Small intestine (tissue), 7 donors: ENCODE measurements at regions not wholly inside any gene's neighbourhood (a gene's known extent, or its start where the extent isn't known, plus 50 kb on each side); places are given as distances from the start of the nearest gene placed in this dataset.
"Not testable (repeated sequence)": the region's sequence is repeated elsewhere in the genome, so short reads cannot be mapped to it uniquely, and the experiment has no call there.

Experiments used
- DNase-seq, 2 donors: peaks; one replicate each; pipeline versions ENCODE4 v3.0.0 to v3.0.0-alpha.2; 2013
- FAIRE-seq: peaks from 2 replicates; lab custom pipeline; 2012; peaks lifted over from hg19 to GRCh38; lab: Jason Lieb, UNC
- H3K27ac ChIP-seq, 3 donors: one replicate each; pipeline ENCODE4 v1.5.1; 2013; ENCODE audit warnings: low read length in 2 of 3, mild to moderate bottlenecking in 2 of 3, control low read depth in 1 of 3, inconsistent platforms in 1 of 3, low read depth in 1 of 3, moderate library complexity in 1 of 3
- H3K27me3 ChIP-seq, 3 donors: one replicate each; pipeline ENCODE4 v1.6.1; 2013; ENCODE audit warnings: low read length in 3 of 3, inconsistent platforms in 1 of 3; ENCODE audit not compliant: control insufficient read depth in 3 of 3, insufficient read depth in 3 of 3
- H3K36me3 ChIP-seq, 3 donors: one replicate each; pipeline ENCODE4 v1.6.1; 2013; ENCODE audit warnings: low read length in 3 of 3, inconsistent platforms in 1 of 3, low read depth in 1 of 3, mild to moderate bottlenecking in 1 of 3, moderate library complexity in 1 of 3; ENCODE audit not compliant: control insufficient read depth in 3 of 3, insufficient read depth in 2 of 3
- H3K4me1 ChIP-seq, 3 donors: one replicate each; pipeline ENCODE4 v1.6.1; 2013; ENCODE audit warnings: low read length in 2 of 3, inconsistent platforms in 1 of 3, low read depth in 1 of 3, mild to moderate bottlenecking in 1 of 3, moderate library complexity in 1 of 3; ENCODE audit not compliant: control insufficient read depth in 3 of 3, insufficient read depth in 2 of 3
- H3K4me3 ChIP-seq, 3 donors: one replicate each; pipeline ENCODE4 v1.5.1; 2013; ENCODE audit warnings: low read length in 3 of 3, control low read depth in 1 of 3, inconsistent platforms in 1 of 3, low read depth in 1 of 3, mild to moderate bottlenecking in 1 of 3, moderate library complexity in 1 of 3
- H3K9me3 ChIP-seq, 2 donors: one replicate each; pipeline ENCODE4 v1.6.1; 2013; ENCODE audit warnings: low read depth in 1 of 2, low read length in 1 of 2; ENCODE audit not compliant: control insufficient read depth in 2 of 2, insufficient read depth in 1 of 2
- WGBS, 3 donors: extraction: QIAGEN DNeasy Blood & Tissue Kit; methylation state at CpG; one replicate each; pipeline ENCODE4 v1.1.7; 2013; 5-methylcytosine and 5-hydroxymethylcytosine counted together
- donor health status: healthy with polysubstance abuse.
- donor health status: control.
- donor health status: control.
- donor health status: Bipolar disorder and iron deficiency.
- donor health status: healthy.

DNA sequence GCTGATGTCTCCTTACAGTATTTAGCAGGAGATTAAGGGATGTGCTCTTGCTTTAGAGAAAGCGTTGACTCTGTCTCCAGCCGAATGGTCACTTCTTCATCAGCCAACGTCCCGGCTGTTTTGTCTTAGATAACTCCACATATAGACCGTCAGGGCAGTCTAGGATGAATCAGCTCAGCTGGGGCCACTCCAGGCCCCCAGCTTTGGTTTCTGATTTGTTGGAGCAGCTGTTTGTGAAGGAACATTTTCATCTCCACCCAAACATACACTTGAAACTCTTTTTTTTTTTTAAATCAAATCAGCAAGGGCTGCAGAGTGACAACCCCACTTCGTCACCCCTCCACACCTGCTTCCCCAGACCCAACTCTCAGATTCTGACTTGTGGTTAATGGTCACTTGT, 206.1 kb upstream of the GALNT2 start:
- Histone ChIP-seq H3K4me1 (peaks cover 0 to 3% (median 0%) of the 10 kb centered on the region in 3 donors), H3K9me3 (no peaks in the 10 kb centered on the region), H3K36me3 (no peaks in the 10 kb centered on the region), H3K27me3 (peaks cover 0 to 3% (median 0%) of the 10 kb centered on the region in 3 donors), H3K4me3 (no peak overlapping the region), H3K27ac (no peak overlapping the region)
- FAIRE-seq (no peak), DNase-seq (no peak)
- WGBS, 3 donors: 68 to 83% (median 80%) methylated on average over 6 of the region's 6 CpGs

DNA sequence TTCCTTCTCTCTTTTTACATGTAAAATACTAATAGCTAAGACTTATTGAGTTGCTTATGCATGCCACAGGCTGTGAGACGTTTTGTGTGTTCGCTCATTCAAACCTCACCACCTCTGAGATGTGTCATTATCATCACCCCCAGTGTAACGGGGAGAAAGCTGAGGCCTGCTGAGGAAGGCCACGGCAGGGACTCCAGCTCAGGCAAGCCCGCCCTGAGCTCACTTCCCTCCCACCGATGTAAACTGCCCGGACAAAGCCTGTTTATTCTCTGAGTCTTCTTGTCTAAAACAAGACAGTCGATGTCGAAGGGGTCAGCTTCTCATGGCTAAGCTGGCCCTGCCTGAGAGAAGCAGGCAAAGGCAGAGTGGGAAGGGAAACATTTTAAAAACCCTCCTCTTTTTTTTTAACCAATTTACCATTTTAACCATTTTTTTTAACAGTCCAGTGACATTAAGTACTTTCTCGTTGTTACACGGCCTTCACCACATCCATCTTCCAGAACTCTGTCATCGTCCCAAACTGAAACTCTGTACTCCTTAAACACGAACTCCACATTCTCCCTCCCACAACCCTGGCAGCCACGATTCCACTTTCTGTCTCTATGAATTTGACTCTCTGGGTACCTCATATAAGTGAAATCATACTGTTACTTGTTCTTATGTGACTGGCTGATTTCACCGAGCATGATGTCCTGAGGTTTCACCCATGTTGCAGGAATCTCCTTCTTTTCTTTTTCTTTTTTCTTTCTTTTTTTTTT, 204.8 kb upstream of the GALNT2 start:
- H3K36me3 ChIP-seq: no peaks in the 10 kb centered on the region
- H3K4me3 ChIP-seq: no peak overlapping the region
- peaks cover 0 to 3% (median 0%) of the 10 kb centered on the region in 3 donors for H3K27me3 ChIP-seq
- no peaks in the 10 kb centered on the region for H3K9me3 ChIP-seq
- peak overlapping the region in 1 of 3 donors; percentile 7 for H3K27ac ChIP-seq
- WGBS, 3 donors: 50 to 83% (median 83%) methylated on average over 15 of the region's 15 CpGs
- FAIRE-seq: no peak
- no peak for DNase-seq
- peaks cover 0 to 3% (median 0%) of the 10 kb centered on the region in 3 donors for H3K4me1 ChIP-seq

DNA sequence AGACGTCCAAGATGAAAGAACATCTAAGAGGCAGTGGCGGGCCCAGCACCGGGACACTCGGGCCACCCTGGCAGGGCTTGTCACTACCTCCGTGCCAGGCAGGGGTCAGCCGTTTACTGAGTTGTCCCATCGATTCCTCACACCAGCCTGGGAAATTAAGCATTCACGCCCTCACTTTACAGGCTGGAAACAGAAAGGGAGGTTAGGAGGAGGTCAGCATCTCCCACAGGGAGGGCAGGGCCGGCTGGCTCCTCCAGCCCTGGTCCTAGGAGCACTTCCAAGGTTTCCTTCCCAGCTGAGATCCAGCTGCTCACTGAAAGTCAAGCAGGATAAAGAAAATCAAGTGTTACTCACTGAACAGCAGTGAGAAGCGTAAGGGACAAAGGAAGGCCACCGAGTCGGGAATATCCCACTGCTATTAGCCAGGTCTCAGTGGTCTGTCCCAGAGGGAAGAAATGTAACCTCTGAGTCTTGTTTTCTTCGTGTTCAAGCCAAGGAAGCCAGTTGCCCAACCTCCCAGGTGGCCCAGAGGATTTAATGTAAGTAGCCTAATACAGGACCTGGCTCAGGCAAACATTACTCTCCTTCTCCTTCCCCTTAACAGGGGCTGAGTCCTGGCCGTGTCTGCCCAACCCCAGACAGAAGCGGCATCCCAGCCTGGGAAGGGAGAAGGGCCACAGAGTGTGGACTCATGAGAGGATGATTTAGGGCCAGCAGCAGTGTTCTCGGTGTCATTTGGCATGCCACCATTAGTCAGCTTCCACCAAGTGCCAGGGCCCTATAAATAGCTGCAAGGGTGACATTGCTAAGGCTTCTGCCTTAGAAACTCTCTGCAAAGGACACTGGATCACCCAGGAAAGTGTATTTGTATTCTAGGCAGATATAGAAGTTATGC, 203.1 kb upstream of the GALNT2 start:
- DNase-seq (no peak), FAIRE-seq (no peak)
- H3K27ac ChIP-seq: no peak overlapping the region
- peaks cover 0 to 3% (median 0%) of the 10 kb centered on the region in 3 donors for H3K4me1 ChIP-seq
- H3K36me3 ChIP-seq: no peaks in the 10 kb centered on the region
- WGBS, 3 donors: 75 to 83% (median 82%) methylated on average over 16 of the region's 16 CpGs
- H3K4me3 ChIP-seq: no peak overlapping the region
- peaks cover 0 to 4% of the 10 kb centered on the region in 2 donors for H3K9me3 ChIP-seq
- no peaks in the 10 kb centered on the region for H3K27me3 ChIP-seq

DNA sequence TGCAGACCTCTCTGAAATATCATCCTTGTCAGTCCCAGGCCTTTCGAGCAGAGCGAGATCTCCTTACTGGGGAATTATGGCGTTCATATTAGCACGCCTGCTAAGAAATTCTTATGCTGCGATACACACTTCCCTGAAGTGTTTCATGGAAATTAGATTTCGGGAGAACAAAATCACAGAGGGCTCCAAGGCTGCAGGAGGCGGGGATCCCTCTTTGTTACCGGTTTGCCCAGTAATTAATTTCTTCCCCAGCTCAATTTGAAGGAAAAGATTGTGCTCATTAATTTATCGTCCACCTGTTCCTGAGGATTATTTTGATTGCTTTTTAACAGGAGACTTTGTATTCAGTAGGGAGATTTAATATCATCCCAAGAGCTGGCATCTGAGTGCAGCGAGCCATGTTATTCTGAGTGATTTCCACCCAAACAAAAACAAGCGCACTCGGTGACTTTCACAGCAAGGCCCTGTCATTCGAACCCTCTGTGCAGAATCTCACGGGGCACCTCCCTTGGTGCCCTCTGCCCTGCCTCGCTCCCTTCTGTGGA, 202.3 kb upstream of the GALNT2 start:
- 90 to 92% (median 90%) methylated on average over 15 of the region's 15 CpGs for WGBS, 3 donors
- Histone ChIP-seq H3K27ac (no peak overlapping the region), H3K9me3 (peaks cover 0 to 4% of the 10 kb centered on the region in 2 donors), H3K36me3 (no peaks in the 10 kb centered on the region), H3K4me3 (no peak overlapping the region), H3K27me3 (no peaks in the 10 kb centered on the region), H3K4me1 (peaks cover 0 to 3% (median 0%) of the 10 kb centered on the region in 3 donors)
- no peak for FAIRE-seq
- DNase-seq: no peak

DNA sequence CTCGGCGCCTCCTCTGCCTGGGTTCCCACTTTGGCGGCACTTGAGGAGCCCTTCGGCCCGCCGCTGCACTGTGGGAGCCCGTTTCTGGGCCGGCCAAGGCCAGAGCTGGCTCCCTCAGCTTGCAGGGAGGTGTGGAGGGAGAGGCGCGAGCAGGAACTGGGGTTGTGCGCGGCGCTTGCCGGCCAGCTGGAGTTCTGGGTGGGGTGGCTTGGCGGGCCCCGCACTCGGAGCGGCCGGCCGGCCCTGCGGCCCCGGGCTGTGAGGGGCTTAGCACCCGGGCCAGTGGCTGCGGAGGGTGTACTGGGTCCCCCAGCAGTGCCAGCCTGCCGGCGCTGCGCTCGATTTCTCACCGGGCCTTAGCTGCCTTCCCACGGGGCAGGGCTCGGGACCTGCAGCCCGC, 201.7 kb upstream of the GALNT2 start:
- H3K9me3 ChIP-seq, H3K36me3 ChIP-seq, DNase-seq, H3K4me1 ChIP-seq, H3K27me3 ChIP-seq, H3K27ac ChIP-seq, H3K4me3 ChIP-seq, FAIRE-seq: not testable (repeated sequence)
- WGBS, 3 donors: 92 to 95% (median 94%) methylated on average over 18 to 32 of the region's 32 CpGs

DNA sequence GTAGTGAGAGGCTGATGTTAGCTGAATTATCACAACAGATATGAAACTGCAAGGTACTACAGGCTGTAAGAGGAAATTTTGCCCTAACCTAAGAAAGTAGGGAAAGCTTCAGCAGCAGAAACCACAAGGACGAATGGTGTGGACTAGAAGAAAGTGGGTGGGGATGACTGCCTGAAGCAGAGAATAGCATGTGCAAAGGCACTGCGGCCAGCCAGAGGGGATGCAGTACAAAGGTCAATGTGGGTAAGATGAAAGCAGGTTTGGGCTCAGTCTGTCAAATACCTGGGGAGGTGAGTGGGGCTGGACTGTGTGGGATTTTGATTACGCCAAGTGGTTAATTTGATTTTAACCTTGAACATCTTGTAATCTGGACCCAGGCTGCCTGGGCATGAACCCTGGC, 199.3 kb upstream of the GALNT2 start:
- WGBS, 3 donors: 77 to 85% (median 83%) methylated on average over 3 of the region's 3 CpGs
- H3K27me3 ChIP-seq: no peaks in the 10 kb centered on the region
- no peak for FAIRE-seq

DNA sequence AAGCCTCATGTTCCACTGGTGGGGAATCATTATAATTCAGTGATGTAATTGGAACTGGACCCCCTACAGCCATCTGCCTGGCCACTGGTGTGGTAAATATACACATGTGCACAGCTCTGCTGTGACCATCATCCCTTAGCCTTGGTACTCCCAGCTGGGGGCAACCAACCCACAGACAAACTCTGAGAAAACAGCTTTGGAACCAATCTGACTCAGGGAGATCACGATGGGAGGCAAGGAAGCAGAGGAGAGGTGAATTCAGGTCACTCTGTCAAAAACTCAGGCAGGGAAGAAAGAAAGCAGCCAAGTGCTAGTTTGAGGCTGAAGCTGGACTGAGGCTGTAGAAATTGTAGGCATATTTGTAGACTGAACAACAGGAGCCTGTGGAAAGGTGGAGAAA, 197.8 kb upstream of the GALNT2 start:
- no peak overlapping the region for H3K4me3 ChIP-seq
- no peaks in the 10 kb centered on the region for H3K36me3 ChIP-seq
- 52 to 73% (median 67%) methylated on average over 1 of the region's 1 CpG for WGBS, 3 donors
- no peaks in the 10 kb centered on the region for H3K27me3 ChIP-seq
- no peaks in the 10 kb centered on the region for H3K4me1 ChIP-seq
- H3K9me3 ChIP-seq: peaks cover 0 to 4% of the 10 kb centered on the region in 2 donors
- no peak for FAIRE-seq
- H3K27ac ChIP-seq: no peak overlapping the region
- no peak for DNase-seq

More for the DNA sequence above, 199.3 kb upstream of the GALNT2 start:
- DNase-seq: no peak
- Histone ChIP-seq H3K4me3 (no peak overlapping the region), H3K4me1 (peaks cover 0 to 3% (median 0%) of the 10 kb centered on the region in 3 donors), H3K9me3 (peaks cover 0 to 4% of the 10 kb centered on the region in 2 donors), H3K36me3 (no peaks in the 10 kb centered on the region), H3K27ac (no peak overlapping the region)

DNA sequence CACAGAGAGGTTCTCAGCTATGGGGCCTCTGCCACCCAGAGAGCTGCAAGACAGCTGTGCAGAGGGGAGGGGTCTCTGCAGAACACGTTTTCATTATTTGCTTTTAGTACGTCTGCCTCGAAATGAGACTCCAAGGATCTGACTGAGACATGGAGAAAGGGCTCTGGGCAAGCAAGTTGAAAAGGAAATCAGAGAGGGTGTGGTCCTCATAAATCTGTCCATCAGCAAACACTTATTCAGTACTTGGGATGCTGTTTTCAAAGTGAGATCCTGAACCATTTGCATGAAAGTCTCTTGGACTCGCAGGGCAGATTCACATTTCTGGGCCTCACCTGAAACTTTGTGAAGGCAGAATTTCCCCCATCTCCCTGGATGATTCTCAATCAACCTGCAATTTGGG, 197.4 kb upstream of the GALNT2 start:
- WGBS, 3 donors: 49 to 62% (median 59%) methylated on average over 4 of the region's 4 CpGs
- no peaks in the 10 kb centered on the region for H3K36me3 ChIP-seq
- peaks cover 0 to 4% of the 10 kb centered on the region in 2 donors for H3K9me3 ChIP-seq
- no peak for FAIRE-seq
- H3K27ac ChIP-seq: no peak overlapping the region
- no peak overlapping the region for H3K4me3 ChIP-seq
- DNase-seq: no peak
- H3K4me1 ChIP-seq: no peaks in the 10 kb centered on the region
- H3K27me3 ChIP-seq: no peaks in the 10 kb centered on the region
